ENCODE measurements at regions not wholly inside any gene's neighbourhood (a gene's known extent, or its start where the extent isn't known, plus 50 kb on each side); places are given as distances from the start of the nearest gene placed in this dataset.

DNA sequence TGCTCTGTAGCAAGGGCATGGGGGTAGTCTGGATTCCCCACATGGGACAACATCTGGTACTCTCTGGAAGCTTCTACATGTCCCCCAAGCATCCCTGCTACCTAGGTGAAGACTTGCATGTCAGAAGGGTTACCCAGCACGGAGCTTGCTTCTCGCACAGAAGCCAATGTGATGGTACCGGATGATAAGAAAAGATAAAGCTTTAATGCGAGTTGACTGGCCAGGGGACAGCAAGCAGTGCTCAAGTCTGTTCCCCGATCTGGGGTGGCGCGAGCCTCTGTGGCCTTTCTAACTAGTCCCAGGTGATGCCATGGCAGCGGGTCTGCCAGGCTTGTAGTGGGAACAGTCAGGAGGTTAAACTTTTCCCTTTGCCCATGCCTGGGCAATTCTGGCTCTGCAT, 70.0 kb upstream of the TIAM2 start:
- RAD21 ChIA-PET (ENCODE audit: unreplicated experiment) = interaction anchor here (0.9 to 7.4 kb wide), 5 partner anchors 247 to 391 kb away, joined by 3 to 116 read pairs (median 7); no protein-coding TSS in a partner anchor
- TF ChIP-seq BMI1 (IDR thresholded peaks at IDR 0.05; ENCODE audit: borderline replicate concordance) = no peak
- TF ChIP-seq CBX3 (IDR thresholded peaks at IDR 0.05; ENCODE audit: borderline replicate concordance, low read depth) = no peak
- TF ChIP-seq RAD21 (IDR thresholded peaks at IDR 0.05; ENCODE audit: insufficient read depth, low read depth, low read length) = no peak
- TF ChIP-seq YBX1 (IDR thresholded peaks at IDR 0.05) = no peak
- no peak for TF ChIP-seq NFYA (IDR thresholded peaks at IDR 0.05; ENCODE audit: borderline replicate concordance, low read depth, low read length)
- no peak for TF ChIP-seq CEBPZ (IDR thresholded peaks at IDR 0.05; ENCODE audit: low read depth, low read length)
- TF ChIP-seq ZNF217 (IDR thresholded peaks at IDR 0.05) = no peak
- TF ChIP-seq, protein P1, sequence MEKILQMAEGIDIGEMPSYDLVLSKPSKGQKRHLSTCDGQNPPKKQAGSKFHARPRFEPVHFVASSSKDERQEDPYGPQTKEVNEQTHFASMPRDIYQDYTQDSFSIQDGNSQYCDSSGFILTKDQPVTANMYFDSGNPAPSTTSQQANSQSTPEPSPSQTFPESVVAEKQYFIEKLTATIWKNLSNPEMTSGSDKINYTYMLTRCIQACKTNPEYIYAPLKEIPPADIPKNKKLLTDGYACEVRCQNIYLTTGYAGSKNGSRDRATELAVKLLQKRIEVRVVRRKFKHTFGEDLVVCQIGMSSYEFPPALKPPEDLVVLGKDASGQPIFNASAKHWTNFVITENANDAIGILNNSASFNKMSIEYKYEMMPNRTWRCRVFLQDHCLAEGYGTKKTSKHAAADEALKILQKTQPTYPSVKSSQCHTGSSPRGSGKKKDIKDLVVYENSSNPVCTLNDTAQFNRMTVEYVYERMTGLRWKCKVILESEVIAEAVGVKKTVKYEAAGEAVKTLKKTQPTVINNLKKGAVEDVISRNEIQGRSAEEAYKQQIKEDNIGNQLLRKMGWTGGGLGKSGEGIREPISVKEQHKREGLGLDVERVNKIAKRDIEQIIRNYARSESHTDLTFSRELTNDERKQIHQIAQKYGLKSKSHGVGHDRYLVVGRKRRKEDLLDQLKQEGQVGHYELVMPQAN (conservative IDR thresholded peaks at IDR 0.05) = no peak
- TF ChIP-seq, protein P2, sequence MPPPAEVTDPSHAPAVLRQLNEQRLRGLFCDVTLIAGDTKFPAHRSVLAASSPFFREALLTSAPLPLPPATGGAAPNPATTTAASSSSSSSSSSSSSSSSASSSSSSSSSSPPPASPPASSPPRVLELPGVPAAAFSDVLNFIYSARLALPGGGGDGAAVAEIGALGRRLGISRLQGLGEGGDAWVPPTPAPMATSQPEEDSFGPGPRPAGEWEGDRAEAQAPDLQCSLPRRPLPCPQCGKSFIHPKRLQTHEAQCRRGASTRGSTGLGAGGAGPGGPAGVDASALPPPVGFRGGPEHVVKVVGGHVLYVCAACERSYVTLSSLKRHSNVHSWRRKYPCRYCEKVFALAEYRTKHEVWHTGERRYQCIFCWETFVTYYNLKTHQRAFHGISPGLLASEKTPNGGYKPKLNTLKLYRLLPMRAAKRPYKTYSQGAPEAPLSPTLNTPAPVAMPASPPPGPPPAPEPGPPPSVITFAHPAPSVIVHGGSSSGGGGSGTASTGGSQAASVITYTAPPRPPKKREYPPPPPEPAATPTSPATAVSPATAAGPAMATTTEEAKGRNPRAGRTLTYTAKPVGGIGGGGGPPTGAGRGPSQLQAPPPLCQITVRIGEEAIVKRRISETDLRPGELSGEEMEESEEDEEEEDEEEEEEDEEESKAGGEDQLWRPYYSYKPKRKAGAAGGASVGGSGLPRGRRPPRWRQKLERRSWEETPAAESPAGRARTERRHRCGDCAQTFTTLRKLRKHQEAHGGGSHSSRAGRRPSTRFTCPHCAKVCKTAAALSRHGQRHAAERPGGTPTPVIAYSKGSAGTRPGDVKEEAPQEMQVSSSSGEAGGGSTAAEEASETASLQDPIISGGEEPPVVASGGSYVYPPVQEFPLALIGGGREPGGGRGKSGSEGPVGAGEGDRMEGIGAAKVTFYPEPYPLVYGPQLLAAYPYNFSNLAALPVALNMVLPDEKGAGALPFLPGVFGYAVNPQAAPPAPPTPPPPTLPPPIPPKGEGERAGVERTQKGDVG (CRISPR knock-in tag; IDR thresholded peaks at IDR 0.05) = no peak
- TF ChIP-seq BACH1 (IDR thresholded peaks at IDR 0.05; ENCODE audit: borderline replicate concordance) = no peak
- TF ChIP-seq WRNIP1 (IDR thresholded peaks at IDR 0.05; ENCODE audit: borderline replicate concordance, low read depth, low read length) = no peak
- TF ChIP-seq, protein P3, sequence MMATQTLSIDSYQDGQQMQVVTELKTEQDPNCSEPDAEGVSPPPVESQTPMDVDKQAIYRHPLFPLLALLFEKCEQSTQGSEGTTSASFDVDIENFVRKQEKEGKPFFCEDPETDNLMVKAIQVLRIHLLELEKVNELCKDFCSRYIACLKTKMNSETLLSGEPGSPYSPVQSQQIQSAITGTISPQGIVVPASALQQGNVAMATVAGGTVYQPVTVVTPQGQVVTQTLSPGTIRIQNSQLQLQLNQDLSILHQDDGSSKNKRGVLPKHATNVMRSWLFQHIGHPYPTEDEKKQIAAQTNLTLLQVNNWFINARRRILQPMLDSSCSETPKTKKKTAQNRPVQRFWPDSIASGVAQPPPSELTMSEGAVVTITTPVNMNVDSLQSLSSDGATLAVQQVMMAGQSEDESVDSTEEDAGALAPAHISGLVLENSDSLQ (IDR thresholded peaks at IDR 0.05) = no peak
- no peak for TF ChIP-seq ZSCAN29 (IDR thresholded peaks at IDR 0.05)
- TF ChIP-seq CHD4 (IDR thresholded peaks at IDR 0.05) = no peak
- no peak for TF ChIP-seq PML (IDR thresholded peaks at IDR 0.05; ENCODE audit: low read length)
- no peak for TF ChIP-seq ZZZ3 (IDR thresholded peaks at IDR 0.05; ENCODE audit: control insufficient read depth, insufficient read length, low read depth)

More for the DNA sequence above, 70.0 kb upstream of the TIAM2 start:
- Histone ChIP-seq H4K20me1 (ENCODE audit: control insufficient read depth, insufficient read depth) (no peaks in the 10 kb centered on the region), H2AFZ (ENCODE audit: control insufficient read depth, low read depth, low read length) (no peak overlapping the region), H3K9ac (ENCODE audit: control insufficient read depth, insufficient read depth, low read length) (no peak overlapping the region), H3K9me3 (replicated peaks; ENCODE audit: control insufficient read depth, insufficient read depth, low read length) (no peaks in the 10 kb centered on the region), H3K79me2 (ENCODE audit: control insufficient read depth, insufficient read depth, low read length) (no peaks in the 10 kb centered on the region), H3K4me3 (no peak overlapping the region), H3K27ac (ENCODE audit: control insufficient read depth, insufficient read depth) (no peak overlapping the region), H3K27me3 (replicated peaks in 1 of 2; ENCODE audit: control insufficient read depth in 2 of 2, insufficient read depth in 2 of 2, low read length in 1 of 2) (no peaks in the 10 kb centered on the region), H3K36me3 (ENCODE audit: control insufficient read depth in 2 of 2, insufficient read depth in 2 of 2, low read length in 1 of 2) (no peaks in the 10 kb centered on the region), H3K4me1 (ENCODE audit: control insufficient read depth, insufficient read depth, low read length) (no peaks in the 10 kb centered on the region), H3K4me2 (ENCODE audit: control insufficient read depth, insufficient read depth) (no peak overlapping the region)
- in situ Hi-C loops (cut with MboI) (no loop called here), intact Hi-C loops (cut with micrococcal nuclease; ENCODE audit: unreplicated experiment) (loop anchor here (5.0 kb wide), 1 partner anchor 58 kb away; no protein-coding TSS in a partner anchor)
- ChIA-PET SMC1A (ENCODE audit: uncharacterized antibody, unreplicated experiment) (interaction anchor here (0.6 to 3.0 kb wide), 4 partner anchors 8 to 253 kb away, joined by 3 to 13 read pairs (median 4); no protein-coding TSS in a partner anchor), POLR2A (interaction anchor here (1.3 kb wide), 1 partner anchor 246 kb away, joined by 4 read pairs; no protein-coding TSS in a partner anchor), CTCF (interaction anchor here (0.5 to 12.0 kb wide), 8 partner anchors 52 to 339 kb away, joined by 3 to 206 read pairs (median 9); no protein-coding TSS in a partner anchor)
- FAIRE-seq (no peak), DNase-seq (ENCODE audit: low read depth, low spot score) (no peak), ATAC-seq (no peak)
- WGBS (ENCODE audit: insufficient coverage, insufficient replicate concordance, low lambda C conversion rate, missing lambda C conversion rate) = 86% methylated on average over 8 of the region's 8 CpGs
- BruUV-seq (replicated peaks) = no TSS peak

Measured in GM12878 (cell line).